HG03095 (cell line): ENCODE measurements at regions not wholly inside any gene's neighbourhood (a gene's known extent, or its start where the extent isn't known, plus 50 kb on each side); places are given as distances from the start of the nearest gene placed in this dataset.

Experiments
- ATAC-seq: cut with Tn5 transposase; IDR thresholded peaks from one replicate; pipeline ENCODE4 v1.9.1; 2021; ENCODE audit warnings: moderate library complexity; ENCODE audit not compliant: unreplicated experiment

- no peak for ATAC-seq
Measured at GRCh38 chr10:31140716-31141115, 109.1 kb upstream of the ZNF438 start.

- no peak for ATAC-seq
Measured at GRCh38 chr10:31142026-31142425, 110.4 kb upstream of the ZNF438 start.

GRCh38 chr10:31143331-31143935 is 111.8 kb upstream of the ZNF438 start:
- no peak for ATAC-seq

GRCh38 chr10:31145986-31146385 is 114.3 kb upstream of the ZNF438 start:
- no peak for ATAC-seq

- ATAC-seq: no peak
Measured at GRCh38 chr10:31146491-31147209, 115.0 kb upstream of the ZNF438 start.

- ATAC-seq: no peak
Measured at GRCh38 chr10:31147210-31147608, 115.5 kb upstream of the ZNF438 start.

- no peak for ATAC-seq
Measured at GRCh38 chr10:31148951-31149350, 117.3 kb upstream of the ZNF438 start.

GRCh38 chr10:31149835-31150512 is 118.3 kb upstream of the ZNF438 start:
- ATAC-seq: no peak

- ATAC-seq: no peak
Measured at GRCh38 chr10:31151301-31151700, 119.6 kb upstream of the ZNF438 start.

GRCh38 chr10:31152421-31153135 is 120.9 kb upstream of the ZNF438 start:
- ATAC-seq: no peak

- ATAC-seq: no peak
Measured at GRCh38 chr10:31153161-31153560, 121.5 kb upstream of the ZNF438 start.

GRCh38 chr10:31153692-31154091 is 122.0 kb upstream of the ZNF438 start:
- no peak for ATAC-seq

GRCh38 chr10:31154996-31155395 is 123.3 kb upstream of the ZNF438 start:
- no peak for ATAC-seq

GRCh38 chr10:31157123-31158010 is 125.7 kb upstream of the ZNF438 start:
- ATAC-seq: no peak

GRCh38 chr10:31158011-31158658 is 126.5 kb upstream of the ZNF438 start:
- no peak for ATAC-seq

- ATAC-seq: no peak
Measured at GRCh38 chr10:31166606-31167005, 134.9 kb upstream of the ZNF438 start.

GRCh38 chr10:31170636-31171035 is 139.0 kb upstream of the ZNF438 start:
- ATAC-seq: no peak

GRCh38 chr10:31171402-31172083 is 139.9 kb upstream of the ZNF438 start:
- no peak for ATAC-seq

GRCh38 chr10:31172925-31173324 is 141.3 kb upstream of the ZNF438 start:
- no peak for ATAC-seq
